ENCODE measurements at regions not wholly inside any gene's neighbourhood (a gene's known extent, or its start where the extent isn't known, plus 50 kb on each side); places are given as distances from the start of the nearest gene placed in this dataset.
"Not testable (repeated sequence)": the region's sequence is repeated elsewhere in the genome, so short reads cannot be mapped to it uniquely, and the experiment has no call there.

DNA sequence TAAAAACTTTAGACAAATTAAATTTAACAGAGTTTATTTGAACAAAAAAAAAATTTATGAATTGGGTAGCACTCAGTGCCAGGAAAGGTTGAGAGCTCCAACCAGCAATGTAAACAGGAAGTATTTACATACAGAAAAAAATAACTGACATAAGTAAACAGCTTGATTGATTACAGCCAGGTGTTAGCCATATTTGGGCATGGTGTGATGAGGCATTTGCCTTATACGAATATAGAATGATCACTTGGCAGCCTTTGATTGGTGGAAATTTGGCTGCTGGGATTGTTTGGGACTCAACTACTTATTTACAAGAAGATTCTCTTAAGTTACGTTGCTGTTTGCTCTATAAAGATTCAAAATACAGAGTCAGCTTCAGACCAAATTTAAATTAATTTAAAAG is 172.0 kb downstream of the ADAM29 start:
- Mint-ChIP-seq H3K9me3 (ENCODE audit: low read depth) (peaks cover 5% of the 10 kb centered on the region), H3K27ac (no peak overlapping the region), H3K4me1 (ENCODE audit: low read depth) (no peaks in the 10 kb centered on the region), H3K36me3 (no peaks in the 10 kb centered on the region), H3K4me3 (no peak overlapping the region), H3K27me3 (no peaks in the 10 kb centered on the region)

DNA sequence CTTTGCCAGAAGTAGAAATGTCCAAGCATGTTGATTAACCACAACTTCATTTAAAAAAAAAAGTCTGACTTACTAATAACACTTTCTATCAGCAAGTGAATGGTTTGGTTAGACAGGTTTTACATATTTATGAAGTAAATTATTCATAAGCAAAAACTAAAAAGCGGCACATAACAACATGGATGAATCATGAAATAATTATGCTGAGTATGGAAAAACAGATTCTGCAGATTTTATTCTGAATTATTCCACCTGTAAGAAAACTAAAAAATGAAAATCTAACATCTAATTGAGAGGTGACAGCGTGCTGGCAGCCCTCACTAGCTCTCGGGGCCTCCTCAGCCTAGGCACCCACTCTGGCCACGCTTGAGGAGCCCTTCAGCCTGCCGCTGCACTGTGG is 173.5 kb downstream of the ADAM29 start:
- H3K27ac Mint-ChIP-seq: no peak overlapping the region
- no peaks in the 10 kb centered on the region for H3K4me1 Mint-ChIP-seq (ENCODE audit: low read depth)
- no peaks in the 10 kb centered on the region for H3K27me3 Mint-ChIP-seq
- H3K4me3 Mint-ChIP-seq: no peak overlapping the region
- no peaks in the 10 kb centered on the region for H3K36me3 Mint-ChIP-seq
- H3K9me3 Mint-ChIP-seq (ENCODE audit: low read depth): peaks cover 14% of the 10 kb centered on the region

DNA sequence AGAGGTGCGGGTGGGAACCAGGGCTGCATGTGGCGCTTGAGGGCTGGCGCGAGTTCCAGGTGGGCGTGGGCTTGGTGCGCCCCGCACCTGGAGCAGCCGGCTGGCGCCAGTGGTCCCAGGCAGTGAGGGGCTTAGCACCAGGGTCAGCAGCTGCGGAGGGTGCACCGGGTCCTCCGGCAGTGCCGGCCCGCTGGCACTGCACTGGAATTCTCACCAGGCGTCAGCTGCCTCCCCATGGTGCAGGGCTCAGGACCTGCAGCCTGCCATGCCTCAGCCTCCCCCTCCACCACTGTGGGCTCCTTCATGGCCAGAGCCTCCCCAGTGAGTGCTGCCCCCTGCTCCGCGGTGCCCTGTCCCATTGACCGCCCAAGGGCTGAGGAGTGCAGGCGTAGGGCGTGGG is 174.0 kb downstream of the ADAM29 start:
- H3K4me1 Mint-ChIP-seq (ENCODE audit: low read depth): no peaks in the 10 kb centered on the region
- H3K4me3 Mint-ChIP-seq: no peak overlapping the region
- H3K36me3 Mint-ChIP-seq: no peaks in the 10 kb centered on the region
- H3K9me3 Mint-ChIP-seq (ENCODE audit: low read depth): peaks cover 14% of the 10 kb centered on the region
- H3K27me3 Mint-ChIP-seq: no peaks in the 10 kb centered on the region
- no peak overlapping the region for H3K27ac Mint-ChIP-seq

DNA sequence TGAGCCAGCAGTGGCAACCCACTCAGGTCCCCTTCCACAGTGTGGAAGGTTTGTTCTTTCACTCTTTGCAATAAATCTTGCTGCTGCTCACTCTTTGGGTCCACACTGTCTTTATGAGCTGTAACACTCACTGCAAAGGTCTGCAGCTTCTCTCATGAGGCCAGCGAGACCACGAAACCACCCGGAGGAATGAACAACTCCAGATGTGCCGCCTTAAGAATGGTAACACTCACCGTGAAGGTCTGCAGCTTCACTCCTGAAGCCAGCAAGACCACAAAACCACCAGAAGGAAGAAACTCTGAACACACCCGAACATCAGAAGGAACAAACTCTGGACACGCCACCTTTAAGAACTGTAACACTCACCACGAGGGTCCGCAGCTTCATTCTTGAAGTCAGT is 174.9 kb downstream of the ADAM29 start:
- peaks cover 14% of the 10 kb centered on the region for H3K9me3 Mint-ChIP-seq (ENCODE audit: low read depth)
- not testable (repeated sequence) for H3K4me1 Mint-ChIP-seq (ENCODE audit: low read depth); H3K27ac Mint-ChIP-seq; H3K27me3 Mint-ChIP-seq; H3K4me3 Mint-ChIP-seq; H3K36me3 Mint-ChIP-seq

DNA sequence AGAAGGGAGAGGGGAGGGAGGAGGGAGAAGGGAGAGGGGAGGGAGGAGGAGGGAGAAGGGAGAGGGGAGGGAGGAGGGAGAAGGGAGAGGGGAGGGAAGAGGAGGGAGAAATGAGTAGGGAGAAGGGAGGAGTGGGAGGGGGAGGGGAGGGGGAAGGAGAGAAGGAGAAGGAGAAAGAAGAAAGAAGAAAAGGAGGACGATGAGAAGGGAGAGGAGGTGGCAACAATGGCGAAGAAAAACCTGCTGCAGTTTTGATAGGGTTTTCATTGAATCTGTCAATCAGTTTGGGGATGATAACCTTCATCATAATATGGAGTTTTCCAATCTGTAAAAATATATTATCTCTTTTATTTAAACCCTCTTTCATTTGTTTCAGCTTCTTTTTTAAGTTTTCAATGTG is 185.2 kb downstream of the ADAM29 start:
- Mint-ChIP-seq H3K36me3 (no peaks in the 10 kb centered on the region), H3K27me3 (no peaks in the 10 kb centered on the region), H3K27ac (no peak overlapping the region), H3K9me3 (ENCODE audit: low read depth) (peaks cover 8% of the 10 kb centered on the region), H3K4me1 (ENCODE audit: low read depth) (no peaks in the 10 kb centered on the region), H3K4me3 (no peak overlapping the region)

DNA sequence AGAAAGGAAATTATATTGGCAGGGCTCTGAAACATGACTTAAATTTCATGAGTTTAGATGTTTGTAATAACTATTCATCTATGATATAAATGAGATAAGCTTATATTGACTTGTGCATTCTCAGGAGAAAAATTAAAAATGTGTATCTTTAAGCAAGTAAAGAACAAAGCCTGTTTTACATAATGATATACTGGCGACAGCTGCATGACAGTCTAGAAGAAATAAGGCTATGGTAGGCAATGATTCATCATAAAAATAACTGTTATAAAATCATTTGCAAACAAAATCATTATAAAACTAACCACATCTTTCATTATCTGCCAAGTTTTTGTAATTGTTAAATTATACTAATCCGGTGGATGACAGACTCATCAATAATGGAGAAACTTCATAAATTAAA is 188.1 kb downstream of the ADAM29 start:
- Mint-ChIP-seq H3K36me3 (no peaks in the 10 kb centered on the region), H3K4me1 (ENCODE audit: low read depth) (no peaks in the 10 kb centered on the region), H3K9me3 (ENCODE audit: low read depth) (peaks cover 19% of the 10 kb centered on the region)

DNA sequence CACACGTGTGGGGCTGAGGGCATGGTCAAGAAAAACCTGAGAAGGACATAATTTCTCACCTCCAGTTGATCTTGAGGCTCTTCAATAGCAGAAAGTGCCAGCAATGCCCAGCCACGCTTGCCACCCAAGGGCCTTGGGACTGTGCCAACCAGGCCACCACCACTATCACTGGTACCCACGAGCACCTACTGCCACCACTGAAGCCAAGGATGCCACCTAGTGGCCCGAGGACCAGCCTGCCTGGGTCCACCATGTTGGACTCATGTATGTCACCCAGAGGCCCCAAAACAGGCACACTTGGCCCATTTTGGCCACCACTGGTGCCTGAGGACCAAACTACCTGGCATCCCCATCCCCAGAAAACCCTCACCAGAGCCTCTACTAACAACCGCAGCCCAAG is 191.8 kb downstream of the ADAM29 start:
- Mint-ChIP-seq H3K27ac (no peak overlapping the region), H3K36me3 (no peaks in the 10 kb centered on the region), H3K4me1 (ENCODE audit: low read depth) (no peaks in the 10 kb centered on the region), H3K27me3 (no peaks in the 10 kb centered on the region), H3K9me3 (ENCODE audit: low read depth) (peaks cover 22% of the 10 kb centered on the region), H3K4me3 (no peak overlapping the region)

More for the DNA sequence above, 188.1 kb downstream of the ADAM29 start:
- H3K27me3 Mint-ChIP-seq: no peaks in the 10 kb centered on the region
- no peak overlapping the region for H3K4me3 Mint-ChIP-seq
- no peak overlapping the region for H3K27ac Mint-ChIP-seq

DNA sequence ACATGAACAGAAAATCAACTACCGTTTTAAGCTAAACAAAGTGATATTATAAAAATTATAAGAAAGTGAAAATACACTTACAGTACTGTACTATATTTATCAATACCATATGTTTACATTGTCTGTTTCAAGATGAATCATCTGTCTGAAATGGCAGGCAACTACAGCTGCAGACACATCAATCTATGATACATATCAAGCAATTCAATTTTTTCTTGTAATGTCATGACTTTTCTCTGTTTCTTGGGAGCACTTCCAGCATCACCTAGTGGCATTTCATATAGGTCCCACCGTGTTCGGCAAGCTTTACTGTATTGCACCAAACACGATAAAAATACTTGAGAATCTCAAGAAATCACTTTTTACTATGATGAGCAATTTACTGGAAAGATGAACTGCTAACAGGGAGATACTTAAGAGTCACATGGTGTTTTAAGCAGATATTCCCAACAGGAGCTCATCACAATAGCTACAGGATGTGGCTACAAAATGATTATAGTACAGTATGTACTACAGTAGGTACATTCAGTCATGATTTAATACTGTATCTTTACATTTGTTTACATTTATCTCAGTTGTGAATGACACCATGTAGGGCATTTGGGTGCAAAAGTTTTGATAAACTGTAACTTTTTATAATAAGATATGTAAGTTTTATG is 207.4 kb downstream of the ADAM29 start:
- Mint-ChIP-seq H3K36me3 (no peaks in the 10 kb centered on the region), H3K4me1 (ENCODE audit: low read depth) (no peaks in the 10 kb centered on the region), H3K27me3 (no peaks in the 10 kb centered on the region), H3K4me3 (no peak overlapping the region), H3K9me3 (ENCODE audit: low read depth) (peaks cover 35% of the 10 kb centered on the region), H3K27ac (no peak overlapping the region)

DNA sequence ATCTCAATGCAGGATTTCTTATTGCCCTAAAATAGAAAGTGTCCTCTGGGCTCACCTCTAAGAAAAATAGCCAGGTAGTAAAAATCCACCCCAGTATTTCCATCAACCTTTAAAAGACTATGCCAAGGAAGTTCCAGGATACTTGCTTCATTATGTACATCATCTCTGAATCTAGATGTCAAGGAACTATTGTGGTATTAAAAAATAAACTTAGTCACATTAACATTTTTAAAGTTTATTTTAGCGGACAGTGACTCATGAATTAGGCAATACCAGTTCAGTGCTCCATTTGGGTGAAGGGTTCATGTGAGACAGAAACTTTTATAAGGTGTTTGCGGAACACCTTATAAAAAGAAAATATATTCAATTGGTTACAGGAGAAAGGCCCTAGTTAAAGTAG is 209.2 kb downstream of the ADAM29 start:
- Mint-ChIP-seq H3K4me1 (ENCODE audit: low read depth) (no peaks in the 10 kb centered on the region), H3K27me3 (no peaks in the 10 kb centered on the region), H3K36me3 (no peaks in the 10 kb centered on the region), H3K9me3 (ENCODE audit: low read depth) (peaks cover 22% of the 10 kb centered on the region), H3K4me3 (no peak overlapping the region), H3K27ac (no peak overlapping the region)

DNA sequence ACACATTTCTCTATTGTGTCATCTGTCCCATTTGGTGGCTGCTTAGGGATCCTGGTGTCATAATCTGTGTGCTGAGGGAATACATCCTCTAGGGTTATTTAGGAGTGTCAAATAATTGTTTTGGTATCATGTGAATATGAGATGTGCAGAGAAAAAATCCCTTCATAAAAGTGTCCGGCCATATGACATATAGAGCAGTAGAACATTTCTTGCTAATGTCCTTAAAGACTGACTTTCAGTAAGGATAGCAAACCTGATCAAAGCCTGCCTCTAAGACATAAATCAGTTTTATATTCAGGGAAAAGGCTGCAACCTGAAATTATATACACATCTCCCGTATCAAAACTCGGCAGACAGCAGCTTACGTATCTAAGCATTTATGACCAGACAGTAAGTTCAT is 211.6 kb downstream of the ADAM29 start:
- H3K9me3 Mint-ChIP-seq (ENCODE audit: low read depth): peaks cover 6% of the 10 kb centered on the region
- no peak overlapping the region for H3K4me3 Mint-ChIP-seq
- H3K27me3 Mint-ChIP-seq: no peaks in the 10 kb centered on the region
- no peaks in the 10 kb centered on the region for H3K4me1 Mint-ChIP-seq (ENCODE audit: low read depth)
- H3K36me3 Mint-ChIP-seq: no peaks in the 10 kb centered on the region
- H3K27ac Mint-ChIP-seq: no peak overlapping the region

DNA sequence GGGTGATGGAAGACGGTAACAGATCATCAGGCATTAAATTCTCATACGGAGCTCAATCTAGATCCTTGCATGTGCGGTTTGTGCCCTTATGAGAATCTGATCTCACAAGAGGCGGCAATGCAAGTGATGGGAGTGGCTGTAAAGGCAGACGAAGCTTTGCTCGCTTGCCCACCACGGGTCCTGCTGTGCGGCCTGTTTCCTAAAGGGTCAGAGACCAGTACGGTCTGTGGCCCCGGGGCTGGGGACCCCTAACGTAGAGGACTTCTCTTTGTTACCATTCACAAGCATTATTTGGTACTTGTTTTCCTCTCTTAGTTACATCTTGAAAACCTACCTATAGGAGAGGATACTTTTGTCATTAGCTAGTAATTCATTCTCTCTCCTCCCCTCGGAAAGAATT is 221.0 kb downstream of the ADAM29 start:
- Mint-ChIP-seq H3K4me1 (ENCODE audit: low read depth) (no peaks in the 10 kb centered on the region), H3K27ac (no peak overlapping the region), H3K27me3 (no peaks in the 10 kb centered on the region), H3K36me3 (no peaks in the 10 kb centered on the region), H3K9me3 (ENCODE audit: low read depth) (peaks cover 5% of the 10 kb centered on the region), H3K4me3 (no peak overlapping the region)

DNA sequence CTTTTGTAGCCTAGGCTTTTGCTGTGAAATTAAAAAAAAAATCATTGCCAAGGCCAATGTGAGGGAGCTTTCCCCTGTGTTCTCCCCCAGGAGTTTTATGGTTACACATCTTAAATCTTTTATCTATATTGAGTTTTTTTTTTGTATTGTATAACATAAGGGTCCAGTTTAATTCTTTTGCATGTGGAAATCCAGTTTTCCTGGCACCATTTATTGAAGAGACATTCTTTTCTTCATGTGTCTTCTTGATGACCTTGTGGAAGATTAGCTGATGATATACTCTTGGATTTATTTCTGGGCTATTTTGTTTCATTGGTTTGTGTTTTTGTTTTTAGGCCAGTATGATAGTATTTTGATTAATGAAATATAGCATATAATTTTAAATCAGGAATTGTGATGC is 225.0 kb downstream of the ADAM29 start:
- Mint-ChIP-seq H3K4me1 (ENCODE audit: low read depth) (no peaks in the 10 kb centered on the region), H3K9me3 (ENCODE audit: low read depth) (peaks cover 11% of the 10 kb centered on the region), H3K27me3 (no peaks in the 10 kb centered on the region), H3K4me3 (no peak overlapping the region), H3K36me3 (no peaks in the 10 kb centered on the region), H3K27ac (no peak overlapping the region)

DNA sequence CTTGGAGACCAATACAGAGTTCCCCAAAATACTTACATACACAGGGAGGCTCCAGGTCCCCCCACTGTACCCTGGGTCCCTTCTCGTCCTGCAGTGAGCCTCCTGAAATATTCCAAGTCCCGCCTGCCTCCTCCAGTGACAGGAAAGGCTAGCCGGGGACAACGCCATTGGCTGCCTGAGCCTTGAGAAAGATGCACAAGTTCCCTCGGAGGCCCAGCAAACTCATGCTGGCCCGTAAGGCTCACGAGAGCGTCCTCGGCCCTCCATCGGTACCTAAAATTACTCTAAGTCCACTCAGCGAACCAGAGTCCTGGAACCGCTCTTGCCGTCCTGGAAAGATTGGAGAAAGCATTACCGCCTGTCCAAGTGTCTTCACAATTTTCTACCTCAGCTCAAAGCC is 228.6 kb downstream of the ADAM29 start:
- Mint-ChIP-seq H3K4me1 (ENCODE audit: low read depth) (no peaks in the 10 kb centered on the region), H3K27me3 (no peaks in the 10 kb centered on the region), H3K4me3 (no peak overlapping the region), H3K27ac (no peak overlapping the region), H3K9me3 (ENCODE audit: low read depth) (peaks cover 6% of the 10 kb centered on the region), H3K36me3 (no peaks in the 10 kb centered on the region)

DNA sequence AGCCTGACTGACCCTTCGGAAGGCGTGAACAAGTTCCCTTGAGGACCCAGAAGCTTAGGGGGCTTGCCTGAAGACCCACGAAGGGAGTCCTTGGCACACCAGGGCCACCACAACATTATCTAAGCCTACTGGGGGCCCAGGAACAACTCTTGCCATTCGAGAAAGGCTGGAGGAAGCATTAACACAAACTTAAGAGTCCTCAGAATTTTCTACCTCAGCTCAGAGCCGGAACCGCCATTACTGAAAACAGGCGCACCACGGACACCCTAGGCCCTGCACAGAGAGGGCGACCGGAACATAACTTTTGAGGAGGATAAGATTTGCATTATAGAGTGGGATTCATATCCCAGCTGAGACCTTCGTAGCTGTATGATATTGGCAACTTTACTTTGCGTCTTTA is 229.1 kb downstream of the ADAM29 start:
- Mint-ChIP-seq H3K36me3 (no peaks in the 10 kb centered on the region), H3K4me3 (no peak overlapping the region), H3K27ac (no peak overlapping the region), H3K27me3 (no peaks in the 10 kb centered on the region), H3K4me1 (ENCODE audit: low read depth) (no peaks in the 10 kb centered on the region), H3K9me3 (ENCODE audit: low read depth) (peaks cover 9% of the 10 kb centered on the region)

DNA sequence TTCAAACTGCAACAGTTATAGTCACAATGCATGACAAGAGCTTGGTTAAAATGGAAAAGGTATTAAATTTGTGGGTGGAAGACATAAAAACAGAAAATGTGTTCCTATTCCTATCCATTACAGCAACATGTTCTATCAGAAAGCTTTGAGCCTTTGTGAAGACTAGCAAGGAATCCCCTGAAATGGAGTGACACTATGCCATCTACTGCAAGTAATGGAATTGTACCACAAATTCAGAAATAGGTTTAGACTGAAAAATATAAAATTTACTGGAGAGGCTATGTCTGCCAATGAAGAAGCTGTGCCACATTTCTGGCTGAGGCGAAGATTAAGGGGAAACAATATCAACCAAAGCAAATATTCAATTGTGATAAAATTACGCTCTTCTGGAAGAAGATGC is 247.9 kb downstream of the ADAM29 start:
- Mint-ChIP-seq H3K4me1 (ENCODE audit: low read depth) (no peaks in the 10 kb centered on the region), H3K36me3 (no peaks in the 10 kb centered on the region), H3K27me3 (no peaks in the 10 kb centered on the region), H3K4me3 (no peak overlapping the region), H3K27ac (no peak overlapping the region), H3K9me3 (ENCODE audit: low read depth) (peaks cover 4% of the 10 kb centered on the region)

DNA sequence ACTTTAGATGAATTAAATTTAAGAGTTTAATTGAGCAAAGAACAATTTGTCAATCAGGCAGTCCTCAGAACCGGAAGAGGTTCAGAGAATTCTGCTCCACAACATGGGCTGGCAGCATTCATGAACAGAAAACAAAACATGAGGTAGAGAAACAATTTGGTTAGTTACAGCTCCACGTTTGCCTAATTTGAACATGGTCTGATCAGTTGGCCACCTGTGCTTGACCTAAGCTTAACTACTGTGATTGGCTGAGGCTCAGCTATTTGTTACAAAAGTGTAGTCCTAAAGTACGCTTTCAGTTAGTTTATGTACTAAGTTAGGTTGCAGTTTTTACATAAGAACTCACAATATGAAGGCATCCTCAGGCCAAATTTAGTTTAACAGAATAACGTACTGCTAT is 258.6 kb downstream of the ADAM29 start:
- H3K27me3 Mint-ChIP-seq: no peaks in the 10 kb centered on the region
- no peaks in the 10 kb centered on the region for H3K9me3 Mint-ChIP-seq (ENCODE audit: low read depth)
- H3K4me1 Mint-ChIP-seq (ENCODE audit: low read depth): no peaks in the 10 kb centered on the region
- no peaks in the 10 kb centered on the region for H3K36me3 Mint-ChIP-seq
- H3K27ac Mint-ChIP-seq: no peak overlapping the region
- H3K4me3 Mint-ChIP-seq: no peak overlapping the region
